OCI-LY3 (cell line): ENCODE measurements at regions not wholly inside any gene's neighbourhood (a gene's known extent, or its start where the extent isn't known, plus 50 kb on each side); places are given as distances from the start of the nearest gene placed in this dataset.

Experiments
- CTCF ChIP-seq: fragments of 200-600, 300-600 bp; sonication (generic); IDR thresholded peaks from 2 replicates; pipeline ENCODE4 v1.5.1; 2014; ENCODE audit warnings: antibody characterized with exemption, low read length, low read depth
- EZH2phosphoT487 ChIP-seq: fragments of 200-600 bp; shearing (Covaris generic); IDR thresholded peaks from 2 replicates; pipeline ENCODE4 v1.6.1; 2018; ENCODE audit warnings: antibody characterized with exemption, mixed run types, low read depth

GRCh38 chr3:163384383-163384782 is 1693.9 kb downstream of the SI start:
- TF ChIP-seq CTCF (no peak), EZH2phosphoT487 (no peak)
